Epithelial cell of esophagus (primary cell): ENCODE measurements at regions not wholly inside any gene's neighbourhood (a gene's known extent, or its start where the extent isn't known, plus 50 kb on each side); places are given as distances from the start of the nearest gene placed in this dataset.

Experiments used
- DNase-seq: peaks from one replicate; pipeline ENCODE4 v3.0.0; 2010; ENCODE audit warnings: low read depth
- H3K4me3 ChIP-seq: 2 replicates; pipeline ENCODE4 v1.5.1; 2011; ENCODE audit warnings: mild to moderate bottlenecking, low read length, control low read depth
- TF ChIP-seq, protein P1 (sequence below): IDR thresholded peaks from 2 replicates; pipeline ENCODE4 v1.5.1; 2011; ENCODE audit warnings: low read depth, mild to moderate bottlenecking, low read length, control low read depth, inconsistent platforms; ENCODE audit not compliant: insufficient read depth; ENCODE audit errors: missing control alignments

- TF ChIP-seq, protein P1, sequence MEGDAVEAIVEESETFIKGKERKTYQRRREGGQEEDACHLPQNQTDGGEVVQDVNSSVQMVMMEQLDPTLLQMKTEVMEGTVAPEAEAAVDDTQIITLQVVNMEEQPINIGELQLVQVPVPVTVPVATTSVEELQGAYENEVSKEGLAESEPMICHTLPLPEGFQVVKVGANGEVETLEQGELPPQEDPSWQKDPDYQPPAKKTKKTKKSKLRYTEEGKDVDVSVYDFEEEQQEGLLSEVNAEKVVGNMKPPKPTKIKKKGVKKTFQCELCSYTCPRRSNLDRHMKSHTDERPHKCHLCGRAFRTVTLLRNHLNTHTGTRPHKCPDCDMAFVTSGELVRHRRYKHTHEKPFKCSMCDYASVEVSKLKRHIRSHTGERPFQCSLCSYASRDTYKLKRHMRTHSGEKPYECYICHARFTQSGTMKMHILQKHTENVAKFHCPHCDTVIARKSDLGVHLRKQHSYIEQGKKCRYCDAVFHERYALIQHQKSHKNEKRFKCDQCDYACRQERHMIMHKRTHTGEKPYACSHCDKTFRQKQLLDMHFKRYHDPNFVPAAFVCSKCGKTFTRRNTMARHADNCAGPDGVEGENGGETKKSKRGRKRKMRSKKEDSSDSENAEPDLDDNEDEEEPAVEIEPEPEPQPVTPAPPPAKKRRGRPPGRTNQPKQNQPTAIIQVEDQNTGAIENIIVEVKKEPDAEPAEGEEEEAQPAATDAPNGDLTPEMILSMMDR, result no peak
- H3K4me3 ChIP-seq, result no peak overlapping the region
- no peak for DNase-seq
Observed at GRCh38 chr20:60306105-60306504, 347.9 kb downstream of the CDH26 start.

- no peak for DNase-seq
- TF ChIP-seq, protein P1, result no peak
- no peak overlapping the region for H3K4me3 ChIP-seq
Observed at GRCh38 chr20:60306551-60306950, 348.3 kb downstream of the CDH26 start.

- no peak for DNase-seq
- H3K4me3 ChIP-seq, result no peak overlapping the region
- TF ChIP-seq, protein P1, result no peak
Observed at GRCh38 chr20:60310560-60311349, 352.5 kb downstream of the CDH26 start.

GRCh38 chr20:60313191-60313590, 355.0 kb downstream of the CDH26 start:
- no peak for DNase-seq

GRCh38 chr20:60313614-60314013, 355.4 kb downstream of the CDH26 start:
- no peak overlapping the region for H3K4me3 ChIP-seq
- TF ChIP-seq, protein P1, result no peak
- no peak for DNase-seq

More at GRCh38 chr20:60313191-60313590, 355.0 kb downstream of the CDH26 start:
- TF ChIP-seq, protein P1, result no peak
- no peak overlapping the region for H3K4me3 ChIP-seq

DNA sequence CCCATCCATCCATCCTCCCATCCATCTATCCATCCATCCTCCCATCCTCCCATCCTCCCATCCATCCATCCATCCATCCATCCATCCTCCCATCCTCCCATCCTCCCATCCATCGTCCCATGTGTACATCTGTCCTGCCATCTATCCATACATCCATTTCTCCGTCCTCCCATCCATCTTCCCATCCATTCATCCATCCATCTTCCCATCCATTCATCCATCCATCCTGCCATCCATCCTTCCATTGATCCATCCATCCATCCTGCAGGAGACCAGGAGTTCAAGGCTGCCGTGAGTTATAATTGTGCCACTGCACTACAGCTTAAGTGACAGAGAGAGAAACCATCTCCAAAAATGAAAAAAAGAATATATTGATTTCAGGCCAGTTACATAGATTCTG, 356.5 kb downstream of the CDH26 start:
- no peak overlapping the region for H3K4me3 ChIP-seq
- TF ChIP-seq, protein P1, result no peak
- DNase-seq, result no peak
